HEK293 (cell line): ENCODE measurements at regions not wholly inside any gene's neighbourhood (a gene's known extent, or its start where the extent isn't known, plus 50 kb on each side); places are given as distances from the start of the nearest gene placed in this dataset.

Source experiments
- CTCF ChIA-PET: fragments of 350-600 bp; formaldehyde crosslinking; extraction: SDS; loops from one replicate; lab custom pipeline; 2021; ENCODE audit warnings: antibody characterized with exemption; lab: Yijun Ruan, JAX
- POLR2A ChIA-PET: fragments of 300-600 bp; formaldehyde crosslinking; extraction: SDS; loops from one replicate; lab custom pipeline; 2020; ENCODE audit warnings: antibody characterized with exemption, inconsistent platforms; lab: Yijun Ruan, JAX
- H3K27ac ChIP-seq: fragments of 200-500 bp; sonication (Bioruptor generic); 2 replicates; pipeline ENCODE4 v1.5.1; 2014; ENCODE audit warnings: low read depth, low read length, control low read depth, inconsistent platforms; ENCODE audit errors: extremely low read depth
- H3K36me3 ChIP-seq, 2 experiments: fragments of 200-500 bp in 1 of 2; sonication (Bioruptor generic) in 1 of 2; 1 replicate in 1 of 2; 2 replicates in 1 of 2; pipeline ENCODE4 v1.5.1; 2014 to 2017; ENCODE audit warnings: inconsistent platforms in 2 of 2, low read length in 2 of 2; ENCODE audit not compliant: control insufficient read depth in 2 of 2, insufficient read depth in 1 of 2
- H3K4me1 ChIP-seq: fragments of 200-500 bp; sonication (Bioruptor generic); 2 replicates; pipeline ENCODE4 v1.5.1; 2014; ENCODE audit warnings: mild to moderate bottlenecking, low read length, inconsistent platforms; ENCODE audit not compliant: control insufficient read depth, insufficient read depth
- H3K4me3 ChIP-seq: 2 replicates; pipeline ENCODE4 v1.5.1; 2011; ENCODE audit warnings: low read depth, mild to moderate bottlenecking, control low read depth, low read length, moderate library complexity
- H3K9me3 ChIP-seq: fragments of 200-500 bp; sonication (Bioruptor generic); 2 replicates; pipeline ENCODE4 v1.5.1; 2014; ENCODE audit warnings: low read depth, low read length, inconsistent platforms; ENCODE audit not compliant: control insufficient read depth, insufficient read depth
- BCL11B ChIP-seq: fragments of 450-650 bp; formaldehyde crosslinking; IDR thresholded peaks from 2 replicates; pipeline ENCODE4 v1.5.1; 2016; ENCODE audit warnings: low read depth, missing biosample characterization, missing genetic modification characterization
- GLIS2 ChIP-seq: fragments of 450-650 bp; formaldehyde crosslinking; IDR thresholded peaks from 2 replicates; pipeline ENCODE4 v1.5.1; 2016; ENCODE audit warnings: missing biosample characterization, missing genetic modification characterization
- HIC1 ChIP-seq: fragments of 450-650 bp; formaldehyde crosslinking; IDR thresholded peaks from 2 replicates; pipeline ENCODE4 v1.5.1; 2016; ENCODE audit warnings: missing biosample characterization, missing genetic modification characterization
- KLF10 ChIP-seq: fragments of 450-650 bp; IDR thresholded peaks from 2 replicates; pipeline ENCODE4 v1.5.1; 2018; ENCODE audit warnings: missing biosample characterization, mild to moderate bottlenecking, missing genetic modification characterization
- KLF7 ChIP-seq: fragments of 450-650 bp; formaldehyde crosslinking; IDR thresholded peaks from 2 replicates; pipeline ENCODE4 v1.5.1; 2016; ENCODE audit warnings: missing biosample characterization, missing genetic modification characterization, borderline replicate concordance
- REPIN1 ChIP-seq: fragments of 450-650 bp; formaldehyde crosslinking; IDR thresholded peaks from 2 replicates; pipeline ENCODE4 v1.5.1; 2017; ENCODE audit warnings: missing biosample characterization, missing genetic modification characterization, low read depth
- SCRT2 ChIP-seq: fragments of 450-650 bp; formaldehyde crosslinking; IDR thresholded peaks from 2 replicates; pipeline ENCODE4 v1.5.1; 2016; ENCODE audit warnings: missing biosample characterization, missing genetic modification characterization
- SP7 ChIP-seq: fragments of 450-650 bp; formaldehyde crosslinking; IDR thresholded peaks from 2 replicates; pipeline ENCODE4 v1.5.1; 2016; ENCODE audit warnings: missing biosample characterization, missing genetic modification characterization
- ZBTB21 ChIP-seq: fragments of 450-650 bp; formaldehyde crosslinking; IDR thresholded peaks from 2 replicates; pipeline ENCODE4 v1.5.1; 2017; ENCODE audit warnings: missing biosample characterization, missing genetic modification characterization
- ZNF132 ChIP-seq: fragments of 450-650 bp; formaldehyde crosslinking; IDR thresholded peaks from 2 replicates; pipeline ENCODE4 v1.5.1; 2017; ENCODE audit warnings: missing biosample characterization, missing genetic modification characterization, borderline replicate concordance
- ZNF155 ChIP-seq: fragments of 450-650 bp; formaldehyde crosslinking; IDR thresholded peaks from 2 replicates; pipeline ENCODE4 v1.5.1; 2016; ENCODE audit warnings: missing biosample characterization, missing genetic modification characterization
- ZNF184 ChIP-seq: fragments of 450-650 bp; IDR thresholded peaks from 2 replicates; pipeline ENCODE4 v1.5.1; 2018; ENCODE audit warnings: missing biosample characterization, mild to moderate bottlenecking, missing genetic modification characterization
- ZNF214 ChIP-seq: fragments of 450-650 bp; formaldehyde crosslinking; IDR thresholded peaks from 2 replicates; pipeline ENCODE4 v1.5.1; 2017; ENCODE audit warnings: missing biosample characterization, mild to moderate bottlenecking, missing genetic modification characterization, borderline replicate concordance
- ZNF221 ChIP-seq: fragments of 450-650 bp; formaldehyde crosslinking; IDR thresholded peaks from 2 replicates; pipeline ENCODE4 v1.5.1; 2017; ENCODE audit warnings: missing biosample characterization, missing genetic modification characterization, borderline replicate concordance
- ZNF362 ChIP-seq: fragments of 450-650 bp; formaldehyde crosslinking; IDR thresholded peaks from 2 replicates; pipeline ENCODE4 v1.5.1; 2016; ENCODE audit warnings: missing biosample characterization, missing genetic modification characterization
- ZNF398 ChIP-seq: fragments of 450-650 bp; formaldehyde crosslinking; IDR thresholded peaks from 2 replicates; pipeline ENCODE4 v1.5.1; 2017; ENCODE audit warnings: missing biosample characterization, missing genetic modification characterization
- ZNF544 ChIP-seq: fragments of 450-650 bp; formaldehyde crosslinking; IDR thresholded peaks from 2 replicates; pipeline ENCODE4 v1.5.0; 2017; ENCODE audit warnings: missing biosample characterization, missing genetic modification characterization
- ZNF558 ChIP-seq: fragments of 450-650 bp; formaldehyde crosslinking; IDR thresholded peaks from 2 replicates; pipeline ENCODE4 v1.5.1; 2016; ENCODE audit warnings: missing biosample characterization, missing genetic modification characterization
- ZNF707 ChIP-seq: fragments of 450-650 bp; formaldehyde crosslinking; IDR thresholded peaks from 2 replicates; pipeline ENCODE4 v1.5.1; 2016; ENCODE audit warnings: missing biosample characterization, missing genetic modification characterization
- ZNF768 ChIP-seq: fragments of 450-650 bp; formaldehyde crosslinking; IDR thresholded peaks from 2 replicates; pipeline ENCODE4 v1.5.1; 2018; ENCODE audit warnings: missing biosample characterization, mild to moderate bottlenecking, missing genetic modification characterization
- ZSCAN16 ChIP-seq: fragments of 450-650 bp; formaldehyde crosslinking; IDR thresholded peaks from 2 replicates; pipeline ENCODE4 v1.5.1; 2016; ENCODE audit warnings: missing biosample characterization, missing genetic modification characterization
- TF ChIP-seq, protein P1 (sequence below): fragments of 450-650 bp; formaldehyde crosslinking; IDR thresholded peaks from 2 replicates; pipeline ENCODE4 v1.5.1; 2016; ENCODE audit warnings: missing biosample characterization, missing genetic modification characterization
- TF ChIP-seq, protein P2 (sequence below): fragments of 450-650 bp; IDR thresholded peaks from 2 replicates; pipeline ENCODE4 v1.5.1; 2018; ENCODE audit warnings: missing biosample characterization, mild to moderate bottlenecking, missing genetic modification characterization

GRCh38 chr2:207397917-207398655 lies 131.7 kb upstream of the CREB1 start (continued):
- TF ChIP-seq HIC1 (tag by site-specific recombination) (no peak), GLIS2 (no peak)

- CTCF ChIA-PET = no interaction called here
- no peak overlapping the region for H3K27ac ChIP-seq
- H3K9me3 ChIP-seq = no peaks in the 10 kb centered on the region
- H3K4me3 ChIP-seq = no peak overlapping the region
- no peak for TF ChIP-seq ZNF184 (tag by site-specific recombination)
- TF ChIP-seq ZNF132 (tag by site-specific recombination) = no peak
- TF ChIP-seq ZNF707 (tag by site-specific recombination) = no peak
- TF ChIP-seq SCRT2 = no peak
- H3K36me3 ChIP-seq = no peaks in the 10 kb centered on the region
- no peaks in the 10 kb centered on the region for H3K4me1 ChIP-seq
- POLR2A ChIA-PET = no interaction called here
Observed at GRCh38 chr2:207399301-207399700, 130.5 kb upstream of the CREB1 start.

DNA sequence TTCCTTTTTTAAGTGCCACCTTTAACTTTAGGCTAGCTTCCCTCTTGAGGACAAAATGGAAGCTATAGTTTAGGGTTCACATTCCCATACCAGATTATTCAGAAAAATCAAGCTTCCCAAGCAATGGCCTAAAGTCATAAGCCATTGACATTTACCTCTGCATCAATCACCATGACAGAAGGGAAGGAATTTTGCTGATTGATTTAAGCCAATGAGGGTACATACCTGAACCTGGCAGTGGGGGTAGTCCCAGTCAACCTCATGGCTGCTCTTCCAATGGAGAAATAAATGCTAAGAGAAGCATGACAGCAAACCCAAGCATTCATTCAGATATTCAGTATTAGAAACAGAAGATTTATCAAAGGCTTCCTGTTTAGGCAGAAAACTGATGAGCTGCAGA lies 128.4 kb upstream of the CREB1 start:
- H3K36me3 ChIP-seq = no peaks in the 10 kb centered on the region
- H3K27ac ChIP-seq = no peak overlapping the region
- no peaks in the 10 kb centered on the region for H3K9me3 ChIP-seq
- H3K4me3 ChIP-seq = no peak overlapping the region
- CTCF ChIA-PET = no interaction called here
- TF ChIP-seq ZBTB21 (tag by site-specific recombination) (no peak), SP7 (tag by site-specific recombination) (no peak), ZNF398 (tag by site-specific recombination) (no peak), SCRT2 (no peak), ZNF768 (tag by site-specific recombination) (no peak), KLF10 (tag by site-specific recombination) (no peak), ZNF155 (tag by site-specific recombination) (no peak), ZNF221 (tag by site-specific recombination) (no peak), ZNF214 (tag by site-specific recombination) (no peak), ZNF362 (no peak), ZNF558 (tag by site-specific recombination) (no peak), ZNF132 (tag by site-specific recombination) (no peak), ZNF544 (no peak), ZSCAN16 (tag by site-specific recombination) (no peak), REPIN1 (no peak), BCL11B (tag by site-specific recombination) (no peak), KLF7 (tag by site-specific recombination) (no peak)
- TF ChIP-seq, protein P1, sequence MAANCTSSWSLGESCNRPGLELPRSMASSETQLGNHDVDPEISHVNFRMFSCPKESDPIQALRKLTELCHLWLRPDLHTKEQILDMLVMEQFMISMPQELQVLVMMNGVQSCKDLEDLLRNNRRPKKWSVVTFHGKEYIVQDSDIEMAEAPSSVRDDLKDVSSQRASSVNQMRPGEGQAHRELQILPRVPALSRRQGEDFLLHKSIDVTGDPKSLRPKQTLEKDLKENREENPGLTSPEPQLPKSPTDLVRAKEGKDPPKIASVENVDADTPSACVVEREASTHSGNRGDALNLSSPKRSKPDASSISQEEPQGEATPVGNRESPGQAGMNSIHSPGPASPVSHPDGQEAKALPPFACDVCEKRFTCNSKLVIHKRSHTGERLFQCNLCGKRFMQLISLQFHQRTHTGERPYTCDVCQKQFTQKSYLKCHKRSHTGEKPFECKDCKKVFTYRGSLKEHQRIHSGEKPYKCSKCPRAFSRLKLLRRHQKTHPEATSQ = no peak
- TF ChIP-seq, protein P2, sequence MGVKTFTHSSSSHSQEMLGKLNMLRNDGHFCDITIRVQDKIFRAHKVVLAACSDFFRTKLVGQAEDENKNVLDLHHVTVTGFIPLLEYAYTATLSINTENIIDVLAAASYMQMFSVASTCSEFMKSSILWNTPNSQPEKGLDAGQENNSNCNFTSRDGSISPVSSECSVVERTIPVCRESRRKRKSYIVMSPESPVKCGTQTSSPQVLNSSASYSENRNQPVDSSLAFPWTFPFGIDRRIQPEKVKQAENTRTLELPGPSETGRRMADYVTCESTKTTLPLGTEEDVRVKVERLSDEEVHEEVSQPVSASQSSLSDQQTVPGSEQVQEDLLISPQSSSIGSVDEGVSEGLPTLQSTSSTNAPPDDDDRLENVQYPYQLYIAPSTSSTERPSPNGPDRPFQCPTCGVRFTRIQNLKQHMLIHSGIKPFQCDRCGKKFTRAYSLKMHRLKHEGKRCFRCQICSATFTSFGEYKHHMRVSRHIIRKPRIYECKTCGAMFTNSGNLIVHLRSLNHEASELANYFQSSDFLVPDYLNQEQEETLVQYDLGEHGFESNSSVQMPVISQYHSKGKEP (tag by site-specific recombination) = no peak
- POLR2A ChIA-PET = interaction anchor here (0.7 kb wide), 1 partner anchor 566 kb away, joined by 3 read pairs; no protein-coding TSS in a partner anchor
- H3K4me1 ChIP-seq = no peaks in the 10 kb centered on the region
